ENCODE measurements at regions not wholly inside any gene's neighbourhood (a gene's known extent, or its start where the extent isn't known, plus 50 kb on each side); places are given as distances from the start of the nearest gene placed in this dataset.

DNA sequence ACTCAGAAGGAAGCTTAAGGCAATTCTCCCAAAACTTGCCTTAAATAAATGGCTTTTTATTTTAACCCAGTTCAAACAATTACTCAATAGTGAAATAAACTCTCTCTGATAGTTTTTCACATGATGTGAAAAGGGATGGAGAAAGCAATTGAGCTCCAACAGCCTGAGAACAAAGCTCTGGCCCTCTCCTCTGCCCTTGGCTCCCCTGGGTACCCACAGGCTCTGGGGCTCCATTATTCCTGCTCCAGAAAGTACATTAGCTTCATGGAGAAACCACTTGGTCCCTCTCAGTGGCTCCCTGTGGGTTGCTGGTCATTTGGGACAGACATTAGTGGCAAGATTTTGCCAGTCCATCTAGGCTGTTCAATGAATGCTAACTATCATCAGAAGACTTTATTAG lies 242.8 kb downstream of the ATP23 start:
- intact Hi-C loops (cut with DNase I), result no loop called here
- Histone ChIP-seq H3K4me1 (no peaks in the 10 kb centered on the region), H3K27ac (no peak overlapping the region), H3K36me3 (ENCODE audit: insufficient read depth in 1 of 2, low read depth in 1 of 2) (no peaks in the 10 kb centered on the region), H3K4me3 (no peak overlapping the region), H3K27me3 (ENCODE audit: insufficient read depth in 3 of 3, low read length in 2 of 3) (no peaks in the 10 kb centered on the region), H3K9me3 (no peaks in the 10 kb centered on the region)
- no peak for ATAC-seq
- TF ChIP-seq, protein P1, sequence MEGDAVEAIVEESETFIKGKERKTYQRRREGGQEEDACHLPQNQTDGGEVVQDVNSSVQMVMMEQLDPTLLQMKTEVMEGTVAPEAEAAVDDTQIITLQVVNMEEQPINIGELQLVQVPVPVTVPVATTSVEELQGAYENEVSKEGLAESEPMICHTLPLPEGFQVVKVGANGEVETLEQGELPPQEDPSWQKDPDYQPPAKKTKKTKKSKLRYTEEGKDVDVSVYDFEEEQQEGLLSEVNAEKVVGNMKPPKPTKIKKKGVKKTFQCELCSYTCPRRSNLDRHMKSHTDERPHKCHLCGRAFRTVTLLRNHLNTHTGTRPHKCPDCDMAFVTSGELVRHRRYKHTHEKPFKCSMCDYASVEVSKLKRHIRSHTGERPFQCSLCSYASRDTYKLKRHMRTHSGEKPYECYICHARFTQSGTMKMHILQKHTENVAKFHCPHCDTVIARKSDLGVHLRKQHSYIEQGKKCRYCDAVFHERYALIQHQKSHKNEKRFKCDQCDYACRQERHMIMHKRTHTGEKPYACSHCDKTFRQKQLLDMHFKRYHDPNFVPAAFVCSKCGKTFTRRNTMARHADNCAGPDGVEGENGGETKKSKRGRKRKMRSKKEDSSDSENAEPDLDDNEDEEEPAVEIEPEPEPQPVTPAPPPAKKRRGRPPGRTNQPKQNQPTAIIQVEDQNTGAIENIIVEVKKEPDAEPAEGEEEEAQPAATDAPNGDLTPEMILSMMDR (IDR thresholded peaks at IDR 0.05), result no peak
- no peak for DNase-seq

DNA sequence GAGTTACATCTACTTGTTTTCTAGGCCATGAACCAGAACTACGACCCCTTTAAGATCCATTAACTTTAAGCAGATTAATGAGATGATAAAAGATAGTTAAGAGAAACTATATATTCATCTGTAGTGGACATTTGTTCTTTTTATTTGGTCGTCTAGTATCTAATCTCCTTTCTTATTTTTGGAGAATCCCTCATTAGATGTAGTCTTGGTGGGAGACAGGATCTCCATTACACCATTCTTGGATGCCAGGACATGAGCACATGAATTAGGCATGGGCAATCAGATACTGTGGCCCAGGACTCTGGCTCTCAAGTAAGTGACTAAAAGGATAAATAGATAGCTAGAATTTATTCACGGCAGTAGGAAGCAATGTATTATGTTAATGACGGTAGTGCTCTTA lies 245.0 kb downstream of the ATP23 start:
- intact Hi-C loops (cut with DNase I), result no loop called here
- WGBS, 3 donors, result 75 to 87% (median 84%) methylated on average over 4 of the region's 4 CpGs
- DNase-seq, result no peak
- no peak overlapping the region for H3K27ac ChIP-seq
- TF ChIP-seq, protein P1 (IDR thresholded peaks at IDR 0.05), result no peak
- H3K36me3 ChIP-seq (ENCODE audit: insufficient read depth in 1 of 2, low read depth in 1 of 2), result no peaks in the 10 kb centered on the region
- H3K4me1 ChIP-seq, result no peaks in the 10 kb centered on the region
- no peaks in the 10 kb centered on the region for H3K9me3 ChIP-seq
- H3K27me3 ChIP-seq (ENCODE audit: insufficient read depth in 3 of 3, low read length in 2 of 3), result no peaks in the 10 kb centered on the region
- ATAC-seq, result no peak
- H3K4me3 ChIP-seq, result no peak overlapping the region

DNA sequence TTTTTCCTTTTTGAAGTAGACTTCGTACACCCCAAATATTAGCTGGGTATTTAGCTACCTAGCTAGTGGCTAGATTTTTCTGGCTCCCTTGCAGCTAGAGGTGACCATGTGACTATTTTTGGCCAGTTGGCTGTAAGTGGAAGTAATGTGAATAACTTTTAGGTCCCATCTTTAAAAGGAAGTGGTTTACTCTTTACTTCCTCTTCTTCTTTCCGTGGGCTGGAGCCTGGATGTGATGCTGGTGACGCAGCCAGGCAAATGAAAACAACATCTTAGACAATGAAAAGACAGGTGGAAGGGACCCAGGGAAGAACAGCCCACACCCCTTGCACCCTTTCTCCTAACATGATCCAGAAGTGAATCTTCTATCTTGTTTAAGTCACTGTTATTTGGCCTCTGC lies 245.5 kb downstream of the ATP23 start:
- Histone ChIP-seq H3K27me3 (ENCODE audit: insufficient read depth in 3 of 3, low read length in 2 of 3) (no peaks in the 10 kb centered on the region), H3K9me3 (peaks cover 5% of the 10 kb centered on the region), H3K4me1 (no peaks in the 10 kb centered on the region), H3K36me3 (ENCODE audit: insufficient read depth in 1 of 2, low read depth in 1 of 2) (no peaks in the 10 kb centered on the region), H3K27ac (no peak overlapping the region), H3K4me3 (no peak overlapping the region)
- intact Hi-C loops (cut with DNase I), result no loop called here
- WGBS, 3 donors, result 81 to 92% (median 88%) methylated on average over 3 of the region's 3 CpGs
- no peak for ATAC-seq
- TF ChIP-seq, protein P1 (IDR thresholded peaks at IDR 0.05), result no peak
- no peak for DNase-seq

DNA sequence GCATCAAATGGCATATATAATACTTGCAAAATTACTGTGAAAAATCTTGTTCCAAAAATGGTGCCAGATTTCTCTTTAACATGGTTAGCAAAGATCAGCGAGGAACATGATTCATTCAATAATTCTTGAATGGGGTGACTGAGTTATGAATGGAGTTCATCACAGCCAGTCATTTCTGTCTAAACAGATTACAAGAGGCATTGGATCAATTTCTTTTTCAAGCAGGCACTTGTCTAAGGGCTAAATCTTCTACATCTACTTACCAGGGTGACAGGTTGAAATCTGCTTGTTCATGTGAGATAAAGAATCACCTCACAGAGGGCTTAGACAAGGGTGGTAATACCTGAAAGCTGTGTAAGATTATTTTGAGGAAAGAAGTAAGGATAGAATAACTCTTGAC lies 247.7 kb downstream of the ATP23 start:
- no peaks in the 10 kb centered on the region for H3K36me3 ChIP-seq (ENCODE audit: insufficient read depth in 1 of 2, low read depth in 1 of 2)
- ATAC-seq (no peak), DNase-seq (no peak)
- no peaks in the 10 kb centered on the region for H3K27me3 ChIP-seq (ENCODE audit: insufficient read depth in 3 of 3, low read length in 2 of 3)
- no peaks in the 10 kb centered on the region for H3K4me1 ChIP-seq
- H3K9me3 ChIP-seq, result peaks cover 13% of the 10 kb centered on the region
- H3K27ac ChIP-seq, result no peak overlapping the region
- no peak overlapping the region for H3K4me3 ChIP-seq
- TF ChIP-seq, protein P1 (IDR thresholded peaks at IDR 0.05), result no peak
- intact Hi-C loops (cut with DNase I), result no loop called here
- 67 to 83% (median 80%) methylated on average over 1 of the region's 1 CpG for WGBS, 3 donors

DNA sequence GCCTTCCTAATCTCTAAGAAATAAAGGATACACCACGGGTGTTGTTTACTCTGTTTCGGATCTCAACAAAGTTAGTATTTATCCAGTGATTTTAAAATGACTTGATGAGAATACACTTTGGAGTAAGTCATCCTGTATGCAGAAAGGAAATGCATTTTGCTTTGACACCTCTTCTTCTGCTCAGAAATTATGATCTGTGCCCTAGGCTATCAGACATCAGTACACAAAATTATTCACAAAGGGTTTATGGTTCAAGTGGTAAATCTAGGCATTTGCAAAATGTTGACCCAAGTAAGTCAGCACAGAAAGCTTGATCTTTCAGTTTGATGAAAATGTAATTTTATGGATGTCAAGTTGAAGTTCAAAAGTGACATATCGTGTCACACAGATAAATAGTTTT lies 248.5 kb downstream of the ATP23 start:
- Histone ChIP-seq H3K27ac (no peak overlapping the region), H3K4me1 (no peaks in the 10 kb centered on the region), H3K4me3 (no peak overlapping the region), H3K9me3 (peaks cover 13% of the 10 kb centered on the region), H3K36me3 (ENCODE audit: insufficient read depth in 1 of 2, low read depth in 1 of 2) (no peaks in the 10 kb centered on the region), H3K27me3 (ENCODE audit: insufficient read depth in 3 of 3, low read length in 2 of 3) (no peaks in the 10 kb centered on the region)
- WGBS, 3 donors, result 81 to 94% (median 85%) methylated on average over 3 of the region's 3 CpGs
- ATAC-seq (no peak), DNase-seq (no peak)
- TF ChIP-seq, protein P1 (IDR thresholded peaks at IDR 0.05), result no peak
- intact Hi-C loops (cut with DNase I), result no loop called here
